ENCODE measurements at regions not wholly inside any gene's neighbourhood (a gene's known extent, or its start where the extent isn't known, plus 50 kb on each side); places are given as distances from the start of the nearest gene placed in this dataset.
"Not testable (repeated sequence)": the region's sequence is repeated elsewhere in the genome, so short reads cannot be mapped to it uniquely, and the experiment has no call there.

- no peak for DNase-seq (ENCODE audit: low spot score)
Measured at GRCh38 chr6:120496661-120497060, 837.6 kb downstream of the TBC1D32 start.

- no peak for DNase-seq (ENCODE audit: low spot score)
Measured at GRCh38 chr6:120493505-120493904, 840.8 kb downstream of the TBC1D32 start.

- no peak for DNase-seq (ENCODE audit: low spot score)
Measured at GRCh38 chr6:120489941-120490340, 844.3 kb downstream of the TBC1D32 start.

GRCh38 chr6:120484146-120484545, 850.1 kb downstream of the TBC1D32 start:
- no peak for DNase-seq (ENCODE audit: low spot score)

GRCh38 chr6:120478650-120479049, 855.6 kb downstream of the TBC1D32 start:
- DNase-seq (ENCODE audit: low spot score) = no peak

- no peak for DNase-seq (ENCODE audit: low spot score)
Measured at GRCh38 chr6:120473804-120474203, 860.5 kb downstream of the TBC1D32 start.

GRCh38 chr6:120468486-120468885, 865.8 kb downstream of the TBC1D32 start:
- no peak for DNase-seq (ENCODE audit: low spot score)

GRCh38 chr6:120451508-120451907, 882.8 kb downstream of the TBC1D32 start:
- DNase-seq (ENCODE audit: low spot score) = no peak

DNA sequence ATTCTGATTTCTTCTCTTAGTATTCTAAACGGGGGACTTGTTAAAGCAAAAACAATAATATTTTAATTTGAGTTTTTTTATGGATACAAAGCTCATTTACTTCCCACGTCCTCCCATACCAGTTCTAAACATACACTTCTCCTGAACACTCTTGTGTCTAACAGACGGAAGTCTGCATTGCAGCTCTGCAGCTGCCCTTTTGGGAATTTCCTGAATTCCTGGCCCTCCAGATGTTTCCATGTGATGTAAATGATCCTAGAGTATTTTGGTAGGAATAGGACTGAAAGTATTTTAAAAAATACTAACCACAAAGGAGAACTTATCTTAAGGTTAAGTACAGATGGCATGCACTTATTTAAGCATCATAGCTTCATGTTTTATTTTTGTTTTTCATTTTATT, 886.7 kb downstream of the TBC1D32 start:
- DNase-seq (ENCODE audit: low spot score) = no peak

DNA sequence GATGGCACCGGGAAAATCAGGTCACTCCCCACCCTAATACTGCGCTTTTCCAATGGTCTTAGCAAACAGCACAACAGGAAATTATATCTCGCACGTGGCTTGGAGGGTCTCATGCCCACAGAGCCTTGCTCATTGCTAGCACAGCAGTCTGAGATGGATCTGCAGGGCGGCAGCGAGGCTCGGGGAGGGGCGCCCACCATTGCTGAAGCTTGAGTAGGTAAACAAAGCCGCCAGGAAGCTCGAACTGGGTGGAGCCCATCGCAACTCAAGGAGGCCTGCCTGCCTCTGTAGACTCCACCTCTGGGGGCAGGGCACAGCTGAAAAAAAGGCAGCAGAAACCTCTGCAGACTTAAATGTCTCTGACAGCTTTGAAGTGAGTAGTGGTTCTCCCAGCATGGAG, 901.4 kb downstream of the TBC1D32 start:
- DNase-seq (ENCODE audit: low spot score) = not testable (repeated sequence)

GRCh38 chr6:120431841-120432240, 902.4 kb downstream of the TBC1D32 start:
- DNase-seq (ENCODE audit: low spot score) = no peak

- no peak for DNase-seq (ENCODE audit: low spot score)
Measured at GRCh38 chr6:120411394-120411793, 922.9 kb downstream of the TBC1D32 start.

DNA sequence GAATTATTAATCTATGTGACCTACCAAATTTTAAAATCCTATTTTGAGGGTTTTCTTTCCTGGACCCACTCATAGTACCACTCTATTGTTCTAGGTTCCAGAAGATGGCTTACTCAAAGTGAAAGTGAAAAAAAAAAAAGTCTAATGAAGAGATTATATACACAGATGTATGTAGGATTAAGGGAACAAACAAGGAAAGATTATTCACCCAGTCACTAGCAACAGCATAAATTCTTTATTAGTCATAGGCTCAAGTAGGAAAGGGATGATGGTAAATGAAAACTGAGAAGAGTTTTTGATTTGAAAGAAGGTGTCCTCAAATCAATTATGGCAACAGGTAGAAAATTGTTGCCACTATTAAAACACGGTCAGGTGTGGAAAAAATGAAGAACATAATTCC, 923.7 kb downstream of the TBC1D32 start:
- no peak for DNase-seq (ENCODE audit: low spot score)

DNA sequence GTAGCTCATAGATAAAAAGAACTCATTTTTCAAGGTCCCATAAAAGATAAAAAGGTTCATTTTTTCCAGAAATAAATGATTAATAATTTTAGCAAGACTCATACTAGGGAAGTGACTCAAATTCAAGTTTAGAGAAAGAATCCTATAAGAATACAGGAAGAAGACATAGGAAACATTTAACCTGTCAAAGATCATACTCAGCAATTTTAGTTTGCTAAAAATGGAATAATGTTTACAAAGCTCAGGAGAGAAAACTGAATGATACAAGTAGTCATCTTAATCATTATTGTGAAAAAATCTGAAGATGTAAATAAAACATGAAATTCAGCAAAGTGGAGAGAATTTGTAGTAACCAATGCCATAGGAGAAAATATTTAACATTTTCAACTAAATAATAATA, 926.6 kb downstream of the TBC1D32 start:
- no peak for DNase-seq (ENCODE audit: low spot score)

GRCh38 chr6:120405947-120406346, 928.3 kb downstream of the TBC1D32 start:
- no peak for DNase-seq (ENCODE audit: low spot score)

- no peak for DNase-seq (ENCODE audit: low spot score)
Measured at GRCh38 chr6:120395784-120396183, 938.5 kb downstream of the TBC1D32 start.

DNA sequence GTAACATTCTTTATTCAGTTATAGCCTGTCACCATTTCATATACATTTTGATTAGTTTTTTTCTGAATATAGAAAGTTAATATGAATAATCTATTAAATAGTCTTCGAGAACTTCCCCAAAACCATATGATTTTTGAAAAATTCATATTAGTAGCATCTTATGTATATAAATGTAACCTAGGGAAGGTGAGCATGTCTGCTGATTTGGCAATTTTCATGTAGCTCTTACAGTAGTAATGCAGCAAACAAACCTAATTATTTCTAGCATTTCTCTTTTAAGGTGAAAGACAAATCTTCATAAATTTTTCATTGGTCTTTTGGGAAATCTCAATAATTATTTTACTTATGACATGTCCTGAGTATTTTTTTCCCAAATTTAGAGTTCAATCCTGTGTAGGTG, 939.0 kb downstream of the TBC1D32 start:
- DNase-seq (ENCODE audit: low spot score) = no peak

GRCh38 chr6:120392941-120393340, 941.3 kb downstream of the TBC1D32 start:
- DNase-seq (ENCODE audit: low spot score) = no peak

DNA sequence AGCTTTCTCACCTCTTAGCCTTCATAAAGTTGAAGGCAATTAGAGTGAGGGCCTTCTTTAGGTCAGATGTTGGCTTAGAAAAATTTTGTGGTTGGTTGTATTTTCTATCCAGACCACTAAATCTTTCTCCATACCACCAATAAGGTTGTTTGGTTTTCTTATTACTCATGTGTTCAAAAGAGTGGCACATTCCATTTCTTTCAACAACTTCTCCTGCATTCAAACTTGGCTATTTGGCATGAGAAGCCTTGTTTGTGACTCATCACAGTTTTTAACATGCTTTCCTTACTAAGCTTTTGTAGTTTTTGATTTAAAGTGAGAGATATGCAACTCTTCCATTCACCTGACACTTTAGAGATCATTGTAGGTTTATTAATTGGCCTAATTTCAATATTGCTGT, 949.6 kb downstream of the TBC1D32 start:
- no peak for DNase-seq (ENCODE audit: low spot score)

GRCh38 chr6:120383681-120384080, 950.6 kb downstream of the TBC1D32 start:
- no peak for DNase-seq (ENCODE audit: low spot score)

- DNase-seq (ENCODE audit: low spot score) = no peak
Measured at GRCh38 chr6:120378582-120379220, 955.6 kb downstream of the TBC1D32 start.

DNA sequence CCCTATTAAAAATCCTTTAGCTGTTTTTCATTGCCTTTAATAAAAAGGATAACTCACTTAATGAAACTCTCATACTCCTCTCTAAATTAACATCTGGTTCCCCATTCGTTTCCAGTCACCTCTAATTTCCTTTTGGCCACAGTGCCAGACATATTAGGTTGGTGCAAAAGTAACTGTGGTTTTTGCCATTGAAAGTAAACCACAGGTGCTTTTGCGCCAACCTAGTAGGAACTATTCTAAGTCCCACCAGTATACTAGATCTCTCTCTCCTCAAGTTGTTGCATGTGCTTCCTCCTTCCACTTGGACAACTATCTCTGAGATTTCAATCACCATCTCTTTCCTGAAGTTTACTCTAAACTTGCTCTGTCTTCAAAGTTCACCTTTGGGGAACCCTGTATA, 961.1 kb downstream of the TBC1D32 start:
- DNase-seq (ENCODE audit: low spot score) = no peak

- no peak for DNase-seq (ENCODE audit: low spot score)
Measured at GRCh38 chr6:120363429-120363828, 970.9 kb downstream of the TBC1D32 start.

DNA sequence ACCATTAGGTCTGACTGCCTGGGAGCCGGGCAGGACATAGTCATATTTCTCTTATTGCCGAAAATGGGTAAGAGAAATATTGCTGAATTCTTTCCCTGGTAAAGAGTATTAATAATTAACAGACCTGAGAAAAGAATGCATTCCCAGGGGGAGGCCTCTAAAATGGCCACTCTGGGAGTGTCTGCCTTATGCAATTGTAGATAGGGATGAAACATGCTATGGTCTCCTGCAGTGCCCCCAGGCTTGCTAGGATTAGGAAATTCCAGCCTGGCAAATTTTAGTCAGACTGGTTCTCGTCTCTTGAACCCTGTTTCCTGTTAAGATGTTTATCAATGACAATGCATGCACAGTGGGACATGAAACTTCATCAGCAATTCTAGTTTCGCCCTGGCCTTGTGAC, 975.7 kb downstream of the TBC1D32 start:
- not testable (repeated sequence) for DNase-seq (ENCODE audit: low spot score)

- no peak for DNase-seq (ENCODE audit: low spot score)
Measured at GRCh38 chr6:120357447-120357846, 976.8 kb downstream of the TBC1D32 start.
